ENCODE measurements at regions not wholly inside any gene's neighbourhood (a gene's known extent, or its start where the extent isn't known, plus 50 kb on each side); places are given as distances from the start of the nearest gene placed in this dataset.

DNA sequence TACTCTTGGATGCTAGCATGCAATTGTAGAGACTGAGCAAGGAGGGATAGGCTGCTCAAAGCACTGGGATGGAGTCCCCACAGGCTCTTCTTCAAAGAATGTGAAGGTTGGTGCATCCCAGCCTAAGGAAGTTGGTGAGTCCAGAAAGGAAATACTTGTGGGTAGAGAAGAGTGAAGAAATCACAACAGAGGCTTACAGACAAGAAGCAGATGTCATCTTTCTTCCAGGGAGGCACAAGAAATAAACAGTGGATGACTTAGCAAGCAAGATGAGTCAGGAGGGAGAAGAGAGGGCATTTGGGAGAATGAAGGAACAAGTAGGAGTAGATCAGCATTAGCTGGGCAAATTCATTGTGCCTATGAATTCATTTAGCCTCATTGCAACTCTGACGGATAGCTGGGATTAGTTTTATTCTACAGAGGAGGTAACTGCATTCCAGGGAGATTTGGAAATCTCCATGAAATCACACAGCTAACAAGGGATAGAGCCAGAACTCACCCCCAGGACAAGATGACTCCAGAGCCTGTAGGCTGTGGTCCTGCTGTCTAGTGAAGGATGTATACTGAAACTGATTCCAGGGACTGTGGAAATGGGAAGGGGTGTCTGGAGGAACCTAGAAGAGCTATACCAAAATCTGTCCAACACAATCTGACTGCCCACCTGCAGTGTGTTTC is 125.8 kb upstream of the SPTLC3 start:
- no peak overlapping the region for H3K4me3 ChIP-seq (ENCODE audit: insufficient read depth, low read length, poor library complexity, severe bottlenecking)
- TF ChIP-seq CTCF (IDR thresholded peaks at IDR 0.05; ENCODE audit: insufficient read depth, low read length, poor library complexity, severe bottlenecking) (no peak), EZH2phosphoT487 (conservative IDR thresholded peaks at IDR 0.05; ENCODE audit: low read length) (no peak)
- no peaks in the 10 kb centered on the region for H3K9me3 ChIP-seq (ENCODE audit: insufficient read depth, low read length)
- no peaks in the 10 kb centered on the region for H3K27me3 ChIP-seq (ENCODE audit: low read length)
- no peak overlapping the region for H2AFZ ChIP-seq (ENCODE audit: low read depth, low read length, severe bottlenecking)
- no peaks in the 10 kb centered on the region for H3F3A ChIP-seq (ENCODE audit: insufficient read depth)
- no peaks in the 10 kb centered on the region for H3K36me3 ChIP-seq (ENCODE audit: low read length)
- no peak overlapping the region for H3K27ac ChIP-seq (ENCODE audit: low read depth, low read length)
- H4K20me1 ChIP-seq (ENCODE audit: low read depth, low read length), result no peaks in the 10 kb centered on the region
- H3K9ac ChIP-seq (ENCODE audit: low read length), result no peak overlapping the region
- no peak overlapping the region for H3K4me2 ChIP-seq (ENCODE audit: low read depth, low read length, poor library complexity, severe bottlenecking)
- H3K79me2 ChIP-seq (ENCODE audit: insufficient read depth, low read length), result no peaks in the 10 kb centered on the region
- H3K9me2 ChIP-seq (replicated peaks; ENCODE audit: insufficient read depth, low read length), result no peaks in the 10 kb centered on the region

DNA sequence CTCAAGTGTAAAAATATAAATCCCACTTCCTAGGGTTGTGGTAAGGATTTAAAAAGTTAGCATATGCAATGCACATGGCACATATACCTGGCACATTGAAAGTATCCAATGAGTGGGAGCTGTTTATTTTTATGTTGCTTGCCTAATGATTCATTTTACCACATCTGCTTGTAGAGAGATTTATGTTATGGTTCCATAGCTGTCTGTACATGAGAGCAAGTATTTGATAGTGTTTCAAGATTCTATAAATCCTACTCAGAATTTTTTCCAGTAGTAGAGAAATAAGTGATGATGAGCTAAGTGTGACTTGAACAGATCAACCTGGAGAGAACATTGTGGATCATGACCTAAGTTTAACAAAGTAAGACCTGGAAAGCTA is 125.3 kb upstream of the SPTLC3 start:
- no peaks in the 10 kb centered on the region for H4K20me1 ChIP-seq (ENCODE audit: low read depth, low read length)
- no peaks in the 10 kb centered on the region for H3K27me3 ChIP-seq (ENCODE audit: low read length)
- H3K4me2 ChIP-seq (ENCODE audit: low read depth, low read length, poor library complexity, severe bottlenecking), result no peak overlapping the region
- no peaks in the 10 kb centered on the region for H3F3A ChIP-seq (ENCODE audit: insufficient read depth)
- TF ChIP-seq CTCF (IDR thresholded peaks at IDR 0.05; ENCODE audit: insufficient read depth, low read length, poor library complexity, severe bottlenecking) (no peak), EZH2phosphoT487 (conservative IDR thresholded peaks at IDR 0.05; ENCODE audit: low read length) (no peak)
- no peak overlapping the region for H3K9ac ChIP-seq (ENCODE audit: low read length)
- no peaks in the 10 kb centered on the region for H3K79me2 ChIP-seq (ENCODE audit: insufficient read depth, low read length)
- no peak overlapping the region for H3K4me3 ChIP-seq (ENCODE audit: insufficient read depth, low read length, poor library complexity, severe bottlenecking)
- H3K9me2 ChIP-seq (replicated peaks; ENCODE audit: insufficient read depth, low read length), result no peaks in the 10 kb centered on the region
- H2AFZ ChIP-seq (ENCODE audit: low read depth, low read length, severe bottlenecking), result no peak overlapping the region
- no peaks in the 10 kb centered on the region for H3K9me3 ChIP-seq (ENCODE audit: insufficient read depth, low read length)
- no peaks in the 10 kb centered on the region for H3K36me3 ChIP-seq (ENCODE audit: low read length)
- H3K27ac ChIP-seq (ENCODE audit: low read depth, low read length), result no peak overlapping the region

GRCh38 chr20:12886618-12887363 is 122.0 kb upstream of the SPTLC3 start:
- H3F3A ChIP-seq (ENCODE audit: insufficient read depth), result no peaks in the 10 kb centered on the region
- no peak overlapping the region for H3K4me2 ChIP-seq (ENCODE audit: low read depth, low read length, poor library complexity, severe bottlenecking)
- H4K20me1 ChIP-seq (ENCODE audit: low read depth, low read length), result no peaks in the 10 kb centered on the region
- H3K36me3 ChIP-seq (ENCODE audit: low read length), result no peaks in the 10 kb centered on the region
- H3K9ac ChIP-seq (ENCODE audit: low read length), result no peak overlapping the region
- H3K79me2 ChIP-seq (ENCODE audit: insufficient read depth, low read length), result no peaks in the 10 kb centered on the region
- no peak for TF ChIP-seq EZH2phosphoT487 (conservative IDR thresholded peaks at IDR 0.05; ENCODE audit: low read length)
- TF ChIP-seq CTCF (IDR thresholded peaks at IDR 0.05; ENCODE audit: insufficient read depth, low read length, poor library complexity, severe bottlenecking), result no peak
- no peak overlapping the region for H2AFZ ChIP-seq (ENCODE audit: low read depth, low read length, severe bottlenecking)
- H3K27me3 ChIP-seq (ENCODE audit: low read length), result no peaks in the 10 kb centered on the region
- no peaks in the 10 kb centered on the region for H3K9me3 ChIP-seq (ENCODE audit: insufficient read depth, low read length)
- no peaks in the 10 kb centered on the region for H3K9me2 ChIP-seq (replicated peaks; ENCODE audit: insufficient read depth, low read length)
- no peak overlapping the region for H3K4me3 ChIP-seq (ENCODE audit: insufficient read depth, low read length, poor library complexity, severe bottlenecking)
- H3K27ac ChIP-seq (ENCODE audit: low read depth, low read length), result no peak overlapping the region
